ENCODE measurements at regions not wholly inside any gene's neighbourhood (a gene's known extent, or its start where the extent isn't known, plus 50 kb on each side); places are given as distances from the start of the nearest gene placed in this dataset.

DNA sequence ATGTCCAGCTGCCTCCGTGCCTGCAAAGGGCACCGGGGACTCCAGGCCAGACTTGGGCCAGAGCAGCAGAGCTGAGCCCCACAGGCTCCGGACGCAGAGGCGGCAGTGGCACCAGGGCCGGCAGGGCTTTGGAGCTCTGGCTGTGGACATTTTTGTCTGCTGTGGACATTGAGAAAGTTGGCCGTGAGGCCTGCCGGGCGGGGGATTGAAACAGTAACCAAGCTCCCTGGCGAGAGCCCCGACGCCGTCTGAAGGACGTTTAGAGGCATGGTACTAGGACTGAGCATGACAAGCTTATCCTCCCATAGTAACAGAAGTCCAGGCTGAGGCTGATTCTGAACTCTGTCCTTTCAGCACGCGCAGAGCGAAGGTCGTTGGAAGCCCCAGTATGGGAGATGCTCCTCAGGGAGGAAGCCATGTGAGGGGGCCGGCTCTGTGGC is 323.8 kb downstream of the AMY1C start:
- TF ChIP-seq POLR2AphosphoS5 (IDR thresholded peaks at IDR 0.05), result no peak
- TF ChIP-seq, protein P1, sequence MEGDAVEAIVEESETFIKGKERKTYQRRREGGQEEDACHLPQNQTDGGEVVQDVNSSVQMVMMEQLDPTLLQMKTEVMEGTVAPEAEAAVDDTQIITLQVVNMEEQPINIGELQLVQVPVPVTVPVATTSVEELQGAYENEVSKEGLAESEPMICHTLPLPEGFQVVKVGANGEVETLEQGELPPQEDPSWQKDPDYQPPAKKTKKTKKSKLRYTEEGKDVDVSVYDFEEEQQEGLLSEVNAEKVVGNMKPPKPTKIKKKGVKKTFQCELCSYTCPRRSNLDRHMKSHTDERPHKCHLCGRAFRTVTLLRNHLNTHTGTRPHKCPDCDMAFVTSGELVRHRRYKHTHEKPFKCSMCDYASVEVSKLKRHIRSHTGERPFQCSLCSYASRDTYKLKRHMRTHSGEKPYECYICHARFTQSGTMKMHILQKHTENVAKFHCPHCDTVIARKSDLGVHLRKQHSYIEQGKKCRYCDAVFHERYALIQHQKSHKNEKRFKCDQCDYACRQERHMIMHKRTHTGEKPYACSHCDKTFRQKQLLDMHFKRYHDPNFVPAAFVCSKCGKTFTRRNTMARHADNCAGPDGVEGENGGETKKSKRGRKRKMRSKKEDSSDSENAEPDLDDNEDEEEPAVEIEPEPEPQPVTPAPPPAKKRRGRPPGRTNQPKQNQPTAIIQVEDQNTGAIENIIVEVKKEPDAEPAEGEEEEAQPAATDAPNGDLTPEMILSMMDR (IDR thresholded peaks at IDR 0.05), result no peak
